ENCODE measurements at regions not wholly inside any gene's neighbourhood (a gene's known extent, or its start where the extent isn't known, plus 50 kb on each side); places are given as distances from the start of the nearest gene placed in this dataset.

DNA sequence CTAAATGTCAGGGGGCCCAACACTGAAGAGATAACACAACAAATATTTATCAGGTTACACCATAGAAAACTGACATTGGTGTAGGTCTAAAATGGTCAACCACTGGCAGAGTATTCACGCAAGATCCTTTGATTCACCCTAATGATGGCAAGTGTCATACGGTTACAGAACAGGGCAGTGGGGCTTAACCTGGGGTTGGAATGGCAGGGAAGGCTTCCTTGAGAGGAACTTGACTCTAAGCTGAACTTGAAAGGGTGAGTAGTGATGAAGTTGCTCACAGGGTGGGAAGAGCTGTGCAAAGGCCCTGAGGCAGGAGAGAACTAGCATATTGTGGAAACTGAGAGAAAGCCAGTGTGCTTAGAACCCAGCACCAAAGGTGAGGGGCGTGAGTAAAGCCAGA is 97.1 kb upstream of the MVB12B start:
- H3K9me3 Mint-ChIP-seq = no peaks in the 10 kb centered on the region

DNA sequence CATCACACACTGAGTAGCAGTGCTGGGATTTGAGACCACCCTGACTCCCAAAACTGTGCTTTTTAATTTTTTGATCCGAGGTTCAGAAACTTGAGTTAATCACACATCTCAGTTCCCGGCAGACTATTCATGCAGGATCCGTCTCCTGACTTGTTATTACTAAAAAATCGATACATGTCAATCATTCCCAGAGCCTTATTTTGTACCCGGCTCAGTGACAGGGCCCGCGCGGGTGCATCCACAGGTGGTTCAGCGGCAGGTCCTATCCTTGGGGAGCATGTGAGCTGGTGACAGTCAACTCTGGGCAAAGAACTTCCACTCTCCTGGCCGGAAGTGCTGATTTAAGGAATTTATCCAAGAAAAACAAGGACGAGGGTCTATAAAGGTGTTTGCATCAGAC is 95.9 kb upstream of the MVB12B start:
- peaks cover 8% of the 10 kb centered on the region for H3K4me1 Mint-ChIP-seq
- H3K9me3 Mint-ChIP-seq = no peaks in the 10 kb centered on the region
- H3K27ac Mint-ChIP-seq = no peak overlapping the region
- DNase-seq (ENCODE audit: low spot score in 2 of 2) (no peak), ATAC-seq (no peak)
- H3K4me3 Mint-ChIP-seq = no peak overlapping the region
- no peaks in the 10 kb centered on the region for H3K36me3 Mint-ChIP-seq

More for the DNA sequence above, 97.1 kb upstream of the MVB12B start:
- no peak overlapping the region for H3K27ac Mint-ChIP-seq
- DNase-seq (ENCODE audit: low spot score in 2 of 2) (peak in 1 of 2 donors; percentile 34), ATAC-seq (no peak)
- no peaks in the 10 kb centered on the region for H3K36me3 Mint-ChIP-seq
- no peak overlapping the region for H3K4me3 Mint-ChIP-seq
- peaks cover 8% of the 10 kb centered on the region for H3K4me1 Mint-ChIP-seq

DNA sequence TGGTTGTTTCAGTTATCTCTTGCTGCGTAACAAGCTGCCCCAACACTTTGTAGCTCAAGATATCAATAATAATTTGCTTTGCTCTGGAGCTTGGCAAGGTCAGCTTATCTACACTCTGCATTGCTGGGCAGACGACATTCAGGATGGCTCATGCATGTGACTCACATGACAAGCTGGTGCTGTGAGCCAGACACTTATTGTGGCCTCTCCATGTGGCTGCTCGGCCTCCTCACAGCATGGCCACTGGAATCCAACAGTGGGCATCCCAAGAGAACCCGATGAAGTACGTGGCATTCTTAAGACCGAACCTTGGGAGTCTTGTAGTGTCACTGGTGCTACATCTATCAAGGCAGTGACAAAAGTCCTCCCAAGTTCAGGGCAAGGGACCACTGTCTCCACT is 94.2 kb upstream of the MVB12B start:
- DNase-seq (ENCODE audit: low spot score in 2 of 2) (peak in 1 of 2 donors; percentile 23), ATAC-seq (no peak)
- Mint-ChIP-seq H3K36me3 (no peaks in the 10 kb centered on the region), H3K27ac (no peak overlapping the region), H3K9me3 (no peaks in the 10 kb centered on the region), H3K4me1 (peaks cover 8% of the 10 kb centered on the region), H3K4me3 (no peak overlapping the region)

DNA sequence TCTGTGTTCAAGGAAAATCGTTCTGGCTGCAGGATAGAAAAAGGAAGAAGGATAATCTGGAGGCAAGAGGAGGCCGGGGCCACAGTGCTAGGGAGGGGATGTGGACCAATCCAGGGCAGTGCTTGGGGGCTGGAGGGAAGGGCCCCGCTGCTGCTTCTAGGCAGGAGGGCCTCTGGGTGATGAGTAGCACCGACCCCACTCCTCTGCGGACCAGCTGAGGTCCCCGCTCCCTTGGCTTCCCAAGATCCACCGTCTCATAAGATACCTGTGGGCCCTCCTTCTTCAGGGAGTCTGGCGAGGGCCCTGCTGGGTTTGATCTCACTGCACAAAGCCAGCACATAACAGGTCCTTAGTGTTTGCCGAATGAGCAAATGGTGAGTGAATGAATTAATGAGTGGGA is 93.5 kb upstream of the MVB12B start:
- ATAC-seq (no peak), DNase-seq (ENCODE audit: low spot score in 2 of 2) (peak in 1 of 2 donors; percentile 35)
- Mint-ChIP-seq H3K36me3 (no peaks in the 10 kb centered on the region), H3K27ac (no peak overlapping the region), H3K9me3 (no peaks in the 10 kb centered on the region), H3K4me3 (no peak overlapping the region), H3K4me1 (peaks cover 8% of the 10 kb centered on the region)

DNA sequence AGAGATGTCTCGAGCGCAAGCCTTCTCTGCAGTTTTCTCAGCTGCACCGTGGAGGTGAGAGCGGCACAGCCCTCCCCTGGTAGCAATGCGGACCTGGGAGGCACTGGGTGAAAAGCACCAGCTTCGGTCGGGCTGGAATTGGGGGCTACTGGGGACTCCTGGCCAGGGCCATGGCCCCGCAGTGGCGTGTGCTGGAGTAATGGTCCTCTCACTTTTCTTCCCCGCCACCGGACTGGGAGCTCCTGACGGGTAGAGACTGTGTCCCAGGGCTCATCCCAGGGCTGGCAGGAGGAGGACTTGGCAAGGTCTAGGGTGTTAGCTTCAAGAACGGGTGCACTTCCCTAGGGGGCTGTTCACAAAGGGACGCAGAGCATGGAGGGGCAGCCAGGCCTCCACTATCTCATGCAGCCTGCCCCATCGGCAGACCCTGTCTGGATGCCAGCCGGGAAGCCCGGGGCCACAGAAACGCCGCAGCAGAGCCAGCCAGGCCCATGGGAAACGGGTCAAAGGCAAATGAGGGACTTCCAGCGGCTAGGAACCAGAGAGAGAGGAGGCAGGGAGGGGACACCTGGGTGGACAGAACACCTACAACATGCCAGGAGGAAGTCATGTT is 92.6 kb upstream of the MVB12B start:
- DNase-seq (ENCODE audit: low spot score in 2 of 2) = peak in 1 of 2 donors; percentile 43
- no peaks in the 10 kb centered on the region for H3K9me3 Mint-ChIP-seq
- H3K27ac Mint-ChIP-seq = no peak overlapping the region
- H3K36me3 Mint-ChIP-seq = no peaks in the 10 kb centered on the region
- no peak overlapping the region for H3K4me3 Mint-ChIP-seq
- no peaks in the 10 kb centered on the region for H3K4me1 Mint-ChIP-seq
- ATAC-seq = no peak

DNA sequence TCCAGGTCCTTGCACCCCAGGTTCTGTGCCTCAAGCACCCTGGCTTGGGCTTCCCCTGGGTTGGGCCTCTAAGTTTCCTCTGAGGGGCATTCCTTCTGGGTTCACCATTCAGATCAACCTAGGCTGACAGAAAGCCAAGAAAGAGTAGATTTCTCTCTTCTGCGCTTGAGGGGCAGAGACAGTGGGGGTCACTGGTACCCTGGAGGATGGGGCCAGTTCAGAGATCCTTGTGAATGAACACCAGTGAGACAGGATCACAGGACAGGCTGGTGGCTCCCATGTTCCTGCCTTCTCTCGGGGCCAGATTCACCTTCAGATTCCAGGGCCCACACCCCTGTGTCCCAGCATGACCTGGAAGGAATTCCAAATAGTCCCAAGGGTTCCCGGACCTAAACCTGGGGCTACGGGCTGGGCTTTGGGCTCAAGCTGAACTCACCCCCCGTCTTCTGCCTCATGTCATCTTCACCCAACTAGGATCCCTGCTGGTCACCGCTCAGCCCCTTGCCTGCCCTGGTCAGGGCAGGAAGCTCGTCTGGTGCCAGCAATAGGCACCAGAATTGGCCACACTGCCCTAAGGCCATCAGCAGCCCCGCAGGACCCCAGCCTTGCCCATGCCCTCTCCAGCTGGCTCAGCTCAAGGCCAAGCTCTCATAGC is 91.8 kb upstream of the MVB12B start:
- ATAC-seq = no peak
- H3K4me3 Mint-ChIP-seq = no peak overlapping the region
- H3K27ac Mint-ChIP-seq = no peak overlapping the region
- H3K36me3 Mint-ChIP-seq = no peaks in the 10 kb centered on the region
- DNase-seq (ENCODE audit: low spot score in 2 of 2) = peak in 1 of 2 donors; percentile 29
- no peaks in the 10 kb centered on the region for H3K4me1 Mint-ChIP-seq
- H3K9me3 Mint-ChIP-seq = no peaks in the 10 kb centered on the region

DNA sequence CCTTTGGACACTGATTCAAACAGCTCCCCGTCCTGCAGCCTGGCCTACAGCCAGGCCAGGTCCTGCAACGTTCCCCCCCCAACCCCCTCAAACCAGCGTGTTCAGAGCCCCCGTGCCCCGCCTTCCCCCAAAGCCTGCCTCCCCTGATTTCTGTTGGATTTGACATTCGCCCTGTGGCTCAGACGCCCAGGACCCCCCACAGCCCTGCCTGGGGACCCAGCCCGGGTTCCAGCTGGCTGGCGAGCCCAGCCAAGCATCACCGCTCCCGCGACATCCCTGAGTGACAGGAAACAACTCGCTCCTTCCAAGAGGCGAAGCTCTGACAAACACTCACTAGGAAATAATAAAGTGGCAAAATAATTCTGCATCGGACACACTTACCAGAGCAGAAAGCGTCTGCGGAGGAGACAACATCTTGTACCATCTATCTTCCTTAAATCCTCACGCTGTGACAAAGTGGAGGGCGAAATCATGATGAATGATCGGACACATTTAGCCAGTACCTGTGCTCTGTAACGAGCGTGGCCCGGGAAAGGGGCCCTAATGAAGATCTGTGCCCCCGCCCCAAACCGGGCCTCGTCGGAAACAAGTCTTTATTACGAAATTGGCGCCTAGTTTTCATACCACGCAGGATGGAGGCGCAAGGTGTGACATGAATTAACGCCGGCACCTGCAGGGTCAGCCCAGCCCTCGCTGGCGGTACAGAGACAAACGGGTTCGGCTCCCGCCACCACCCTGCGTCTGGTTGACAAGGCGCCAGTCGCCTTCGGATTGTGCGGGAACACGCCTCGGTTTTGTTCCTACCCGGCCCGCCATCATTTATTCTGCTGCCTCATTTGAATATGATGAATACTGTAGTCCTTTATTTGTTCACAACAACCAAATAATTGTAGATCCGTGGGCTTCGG is 91.0 kb upstream of the MVB12B start:
- no peaks in the 10 kb centered on the region for H3K4me1 Mint-ChIP-seq
- no peak for DNase-seq (ENCODE audit: low spot score in 2 of 2)
- H3K27ac Mint-ChIP-seq = no peak overlapping the region
- no peak overlapping the region for H3K4me3 Mint-ChIP-seq
- ATAC-seq = no peak
- no peaks in the 10 kb centered on the region for H3K9me3 Mint-ChIP-seq
- no peaks in the 10 kb centered on the region for H3K36me3 Mint-ChIP-seq

DNA sequence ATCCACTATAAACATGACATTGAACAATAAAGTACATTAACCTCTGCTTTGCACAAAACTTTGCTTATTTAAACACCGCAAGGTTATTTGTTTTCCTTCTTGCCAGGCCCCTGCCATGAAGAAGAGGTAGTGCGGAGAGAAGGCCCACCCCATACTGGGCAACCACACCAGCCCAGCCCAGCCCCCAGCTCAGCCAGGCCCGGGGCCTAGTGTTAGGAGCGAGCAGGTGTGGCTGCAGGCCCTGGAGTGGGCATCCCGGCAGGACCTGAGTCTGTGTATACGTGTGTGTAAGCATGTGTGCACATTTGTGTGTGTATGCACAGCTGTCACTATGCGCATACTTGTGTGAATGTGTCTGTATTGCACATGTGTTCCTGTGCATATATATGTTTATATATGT is 90.4 kb upstream of the MVB12B start:
- ATAC-seq (no peak), DNase-seq (ENCODE audit: low spot score in 2 of 2) (no peak)
- no peaks in the 10 kb centered on the region for H3K4me1 Mint-ChIP-seq
- no peak overlapping the region for H3K4me3 Mint-ChIP-seq
- H3K36me3 Mint-ChIP-seq = no peaks in the 10 kb centered on the region
- H3K27ac Mint-ChIP-seq = no peak overlapping the region
- H3K9me3 Mint-ChIP-seq = no peaks in the 10 kb centered on the region

DNA sequence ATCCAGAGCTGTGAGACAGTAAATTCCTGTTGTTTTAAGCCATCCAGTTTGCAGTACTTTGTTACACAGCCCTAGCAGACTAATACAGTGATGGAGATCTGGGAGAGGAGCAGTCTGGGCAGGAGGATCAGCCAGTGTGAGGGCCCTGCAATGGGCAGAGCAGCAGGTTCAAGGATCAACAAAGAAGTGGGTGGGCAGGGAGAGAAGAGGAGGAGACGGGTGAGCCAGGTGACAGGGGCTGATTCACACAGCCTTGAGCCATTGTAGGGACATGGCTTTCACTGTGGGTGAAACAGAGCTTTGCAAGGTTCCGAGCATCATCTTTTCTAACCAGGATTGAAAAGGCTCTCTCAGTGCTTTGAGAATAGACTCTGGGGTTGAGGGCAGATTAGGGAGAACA is 88.2 kb upstream of the MVB12B start:
- H3K36me3 Mint-ChIP-seq = no peaks in the 10 kb centered on the region
- ATAC-seq = no peak
- no peak overlapping the region for H3K4me3 Mint-ChIP-seq
- no peak overlapping the region for H3K27ac Mint-ChIP-seq
- peaks cover 3% of the 10 kb centered on the region for H3K9me3 Mint-ChIP-seq
- no peaks in the 10 kb centered on the region for H3K4me1 Mint-ChIP-seq
- no peak for DNase-seq (ENCODE audit: low spot score in 2 of 2)

DNA sequence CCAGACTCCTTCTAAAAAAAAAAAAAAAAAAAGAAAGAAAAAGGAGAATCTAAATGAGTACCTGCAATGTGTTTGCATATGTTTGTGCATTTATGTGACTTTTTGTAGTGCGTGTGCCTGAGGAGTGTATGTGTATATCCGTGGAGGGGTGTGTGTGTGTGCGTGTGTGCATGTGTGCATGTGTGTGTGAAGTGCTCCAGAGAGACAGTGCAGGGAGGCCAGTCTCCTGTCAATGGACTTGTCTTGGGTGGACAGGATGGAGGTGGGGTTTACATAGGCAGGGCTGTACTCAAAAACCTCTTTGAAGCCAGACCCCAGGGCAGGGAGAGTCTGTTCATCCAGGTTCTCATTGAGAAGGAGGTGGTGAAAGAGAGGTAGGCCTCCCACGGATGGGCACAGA is 87.1 kb upstream of the MVB12B start:
- Mint-ChIP-seq H3K9me3 (peaks cover 8% of the 10 kb centered on the region), H3K27ac (no peak overlapping the region), H3K4me3 (no peak overlapping the region), H3K4me1 (no peaks in the 10 kb centered on the region), H3K36me3 (no peaks in the 10 kb centered on the region)
- no peak for ATAC-seq
- DNase-seq (ENCODE audit: low spot score in 2 of 2) = no peak

DNA sequence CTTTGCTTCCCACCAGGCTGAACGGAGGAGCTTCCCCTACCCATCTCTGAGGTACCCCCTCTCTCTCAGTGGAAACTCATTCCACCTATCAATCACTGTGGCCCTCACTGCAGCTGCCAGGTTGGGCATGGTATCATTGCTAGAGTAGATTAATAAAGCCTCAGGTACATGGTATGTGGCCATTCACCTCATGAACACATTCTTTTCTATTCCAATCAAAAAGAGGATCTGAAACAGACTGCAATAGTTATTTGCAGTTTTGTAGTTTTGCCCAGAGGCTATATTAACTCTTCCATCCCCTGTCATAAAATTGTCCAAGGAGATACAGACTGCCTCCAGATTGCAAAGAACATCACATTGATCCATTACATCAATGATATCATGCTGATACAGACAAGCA is 85.8 kb upstream of the MVB12B start:
- Mint-ChIP-seq H3K36me3 (no peaks in the 10 kb centered on the region), H3K4me3 (no peak overlapping the region), H3K27ac (no peak overlapping the region), H3K9me3 (peaks cover 15% of the 10 kb centered on the region), H3K4me1 (no peaks in the 10 kb centered on the region)
- DNase-seq (ENCODE audit: low spot score in 2 of 2) = no peak
- no peak for ATAC-seq

DNA sequence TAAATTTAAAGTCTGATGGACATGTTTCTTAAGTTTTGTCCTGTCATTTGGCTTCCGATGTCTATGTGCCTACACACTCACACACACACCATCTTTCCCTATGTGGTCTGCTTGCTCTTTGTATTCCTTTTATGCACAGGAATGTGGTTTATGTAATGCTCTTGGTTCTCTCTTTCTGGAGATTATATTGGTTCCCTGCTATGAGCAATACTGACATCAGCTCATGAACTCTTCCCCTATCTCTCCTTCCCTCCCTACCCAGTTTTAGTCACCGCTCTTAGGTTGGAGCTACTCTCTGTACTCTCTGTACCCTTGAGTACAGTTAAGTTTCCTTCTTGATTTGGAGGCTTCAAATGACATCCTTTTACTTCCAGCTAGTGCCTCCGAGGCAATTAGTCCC is 77.9 kb upstream of the MVB12B start:
- no peak overlapping the region for H3K4me3 Mint-ChIP-seq
- ATAC-seq = no peak

DNA sequence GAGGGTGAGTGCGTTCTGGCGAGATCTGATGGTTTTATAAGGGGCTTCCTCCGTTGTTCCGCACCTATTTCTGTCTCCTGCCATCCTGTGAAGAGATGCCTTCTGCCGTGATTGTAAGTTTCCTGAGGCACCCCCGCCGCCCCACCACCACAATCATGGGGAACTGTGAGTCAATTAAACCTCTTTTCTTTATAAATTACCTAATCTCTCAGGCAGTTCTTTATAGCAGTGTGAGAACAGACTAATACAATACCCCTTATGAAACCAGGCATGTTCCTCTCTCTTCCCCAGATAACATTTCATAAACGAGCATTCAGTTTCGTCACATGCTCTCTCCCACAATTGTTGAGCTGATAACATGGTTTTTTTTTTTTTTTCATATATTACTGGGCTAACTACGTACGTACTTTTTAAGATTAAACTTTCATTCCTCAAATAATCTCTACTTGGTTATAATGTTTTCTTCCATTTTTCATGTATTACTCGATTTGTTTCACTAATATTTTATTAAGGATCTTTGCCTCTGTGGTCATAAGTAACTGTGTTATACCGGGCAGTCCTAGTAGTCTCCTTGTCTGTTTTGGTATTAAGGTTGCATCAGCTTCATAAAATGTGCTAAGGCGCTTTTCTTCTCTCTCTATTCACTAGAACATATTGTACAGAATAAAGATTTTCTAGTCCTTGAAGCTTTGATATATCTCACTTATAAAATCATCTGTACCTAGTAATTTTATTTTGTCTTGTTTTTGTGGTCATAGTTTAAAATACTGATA is 64.9 kb upstream of the MVB12B start:
- DNase-seq (ENCODE audit: low spot score in 2 of 2) (no peak), ATAC-seq (no peak)
- Mint-ChIP-seq H3K9me3 (peaks cover 4% of the 10 kb centered on the region), H3K4me1 (peaks cover 4% of the 10 kb centered on the region), H3K4me3 (no peak overlapping the region), H3K36me3 (no peaks in the 10 kb centered on the region), H3K27ac (no peak overlapping the region)

More for the DNA sequence above, 77.9 kb upstream of the MVB12B start:
- Mint-ChIP-seq H3K36me3 (no peaks in the 10 kb centered on the region), H3K9me3 (peaks cover 12% of the 10 kb centered on the region), H3K4me1 (no peaks in the 10 kb centered on the region), H3K27ac (no peak overlapping the region)
- DNase-seq (ENCODE audit: low spot score in 2 of 2) = no peak

DNA sequence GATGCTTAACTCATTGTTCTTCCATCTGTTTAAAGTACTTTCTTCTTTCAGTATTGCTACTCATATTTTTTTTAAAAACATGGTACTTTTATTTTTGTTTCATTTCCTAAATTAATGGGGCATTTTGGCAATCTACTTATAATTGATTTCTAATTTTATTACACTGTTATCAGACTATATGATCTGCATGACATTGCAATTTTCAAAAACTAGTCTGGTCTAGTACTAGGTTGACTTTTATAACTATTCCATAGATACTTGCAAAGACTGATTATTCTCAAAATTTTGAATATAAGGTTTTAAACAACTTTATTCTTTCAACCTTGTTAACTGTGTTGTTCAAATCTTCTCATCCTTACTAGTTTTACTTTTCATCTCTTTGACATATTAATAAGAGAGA is 63.9 kb upstream of the MVB12B start:
- H3K27ac Mint-ChIP-seq = no peak overlapping the region
- no peak overlapping the region for H3K4me3 Mint-ChIP-seq
- no peak for ATAC-seq
- H3K4me1 Mint-ChIP-seq = peaks cover 4% of the 10 kb centered on the region
- peaks cover 4% of the 10 kb centered on the region for H3K9me3 Mint-ChIP-seq
- DNase-seq (ENCODE audit: low spot score in 2 of 2) = no peak
- no peaks in the 10 kb centered on the region for H3K36me3 Mint-ChIP-seq

DNA sequence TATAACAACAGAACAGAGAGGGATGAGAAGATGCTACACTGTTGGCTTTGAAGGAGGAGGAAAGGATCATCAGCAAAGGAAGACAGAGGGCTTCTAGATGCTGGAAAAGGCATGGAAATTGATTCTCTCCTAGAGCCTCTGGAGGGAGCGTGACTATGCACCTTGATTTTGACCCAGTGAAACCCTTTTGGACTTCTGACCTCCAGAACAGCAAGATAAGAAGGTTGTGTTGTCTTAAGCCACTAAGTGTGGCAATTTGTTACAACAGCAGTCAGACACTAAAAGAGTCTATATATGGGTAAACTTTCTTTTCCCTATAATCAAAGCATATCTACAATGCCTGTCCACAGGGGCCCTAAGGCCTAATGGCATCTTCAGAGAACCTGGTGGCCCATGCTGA is 56.1 kb upstream of the MVB12B start:
- Mint-ChIP-seq H3K4me3 (no peak overlapping the region), H3K27ac (no peak overlapping the region)
- ATAC-seq = no peak

More for the DNA sequence above, 56.1 kb upstream of the MVB12B start:
- Mint-ChIP-seq H3K4me1 (no peaks in the 10 kb centered on the region), H3K9me3 (peaks cover 3% of the 10 kb centered on the region), H3K36me3 (no peaks in the 10 kb centered on the region)
- no peak for DNase-seq (ENCODE audit: low spot score in 2 of 2)

Measured in stimulated activated effector memory CD8-positive, alpha-beta T cell treated with anti-CD3 and anti-CD28 coated beads, Interleukin-12 subunit alpha, Interleukin-12 subunit beta, amount 100 ng/mL, for 72 hours (primary cell).